ENCODE measurements at regions not wholly inside any gene's neighbourhood (a gene's known extent, or its start where the extent isn't known, plus 50 kb on each side); places are given as distances from the start of the nearest gene placed in this dataset.

GRCh38 chr3:72187131-72187530 is 402.2 kb upstream of the PROK2 start:
- DNase-seq = no peak

GRCh38 chr3:72186400-72186855 is 401.5 kb upstream of the PROK2 start:
- no peak for DNase-seq

GRCh38 chr3:72185549-72186399 is 400.8 kb upstream of the PROK2 start:
- DNase-seq = peak; percentile 45

GRCh38 chr3:72183489-72183888 is 398.5 kb upstream of the PROK2 start:
- no peak for DNase-seq

GRCh38 chr3:72182206-72182605 is 397.3 kb upstream of the PROK2 start:
- DNase-seq = no peak

- peak; percentile 75 for DNase-seq
Measured at GRCh38 chr3:72181251-72181650, 396.3 kb upstream of the PROK2 start.

- DNase-seq = no peak
Measured at GRCh38 chr3:72180405-72180804, 395.5 kb upstream of the PROK2 start.

- DNase-seq = no peak
Measured at GRCh38 chr3:72179107-72179464, 394.1 kb upstream of the PROK2 start.

- no peak for DNase-seq
Measured at GRCh38 chr3:72178463-72179106, 393.6 kb upstream of the PROK2 start.

GRCh38 chr3:72177075-72178050 is 392.4 kb upstream of the PROK2 start:
- peak; percentile 62 for DNase-seq

- DNase-seq = no peak
Measured at GRCh38 chr3:72176537-72177041, 391.6 kb upstream of the PROK2 start.

- DNase-seq = no peak
Measured at GRCh38 chr3:72175296-72175858, 390.4 kb upstream of the PROK2 start.

- DNase-seq = no peak
Measured at GRCh38 chr3:72174890-72175289, 389.9 kb upstream of the PROK2 start.

- DNase-seq = no peak
Measured at GRCh38 chr3:72174040-72174439, 389.1 kb upstream of the PROK2 start.

GRCh38 chr3:72171946-72172345 is 387.0 kb upstream of the PROK2 start:
- no peak for DNase-seq

GRCh38 chr3:72171463-72171881 is 386.5 kb upstream of the PROK2 start:
- DNase-seq = no peak

- DNase-seq = no peak
Measured at GRCh38 chr3:72169561-72170472, 384.9 kb upstream of the PROK2 start.

- no peak for DNase-seq
Measured at GRCh38 chr3:72169120-72169519, 384.2 kb upstream of the PROK2 start.

- no peak for DNase-seq
Measured at GRCh38 chr3:72165808-72166207, 380.9 kb upstream of the PROK2 start.

GRCh38 chr3:72165317-72165716 is 380.4 kb upstream of the PROK2 start:
- DNase-seq = no peak

- no peak for DNase-seq
Measured at GRCh38 chr3:72164635-72164978, 379.7 kb upstream of the PROK2 start.
